ENCODE measurements at regions not wholly inside any gene's neighbourhood (a gene's known extent, or its start where the extent isn't known, plus 50 kb on each side); places are given as distances from the start of the nearest gene placed in this dataset.

DNA sequence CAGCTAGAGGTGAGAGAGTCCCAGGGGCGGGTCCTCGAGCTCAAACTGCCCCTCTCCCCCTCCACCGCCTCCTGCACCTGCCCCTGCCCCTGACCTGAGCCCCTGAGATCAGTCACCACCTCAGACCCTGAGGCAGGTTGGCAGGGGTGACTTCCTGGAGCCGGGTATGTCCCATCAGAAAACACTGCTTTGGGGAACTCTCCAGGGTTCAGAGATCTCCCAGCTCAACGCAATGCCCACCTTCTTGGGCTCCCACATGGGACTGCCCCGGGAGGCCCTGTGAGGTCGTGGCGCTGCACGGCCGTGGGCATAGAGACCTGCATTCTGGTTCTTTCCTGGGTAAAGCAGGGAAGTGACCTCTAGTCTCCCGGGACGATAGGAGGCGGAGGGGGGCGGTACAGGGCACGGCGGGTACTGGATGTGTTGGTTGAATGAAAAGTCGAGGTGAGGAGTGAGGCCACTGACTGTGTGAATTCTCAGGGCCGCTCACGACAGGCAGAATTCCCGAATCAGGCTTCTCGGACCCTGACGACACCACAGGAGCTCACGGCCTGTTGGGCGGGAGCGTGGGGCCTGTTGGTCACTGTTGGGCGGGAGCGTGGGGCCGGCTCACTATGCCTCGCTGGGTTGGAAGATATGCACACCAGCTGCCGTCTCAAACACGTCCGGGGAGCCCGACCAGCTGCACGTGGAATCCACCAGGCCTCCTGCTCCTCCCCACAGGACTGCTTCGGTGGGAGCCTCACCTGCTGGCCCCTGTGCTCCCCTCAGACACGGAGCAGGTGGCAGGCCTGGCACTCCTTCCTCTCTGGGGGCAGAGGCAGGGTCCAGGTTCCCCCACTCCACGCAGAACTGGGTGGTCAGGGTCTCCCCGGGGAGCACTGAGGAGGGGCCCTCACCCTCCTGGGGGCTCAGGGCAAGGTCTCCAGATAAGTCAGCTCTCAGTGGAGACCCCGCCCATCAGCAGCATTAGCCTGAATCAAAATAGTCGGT, 178.0 kb upstream of the PPP1R26 start:
- TF ChIP-seq, protein P1, sequence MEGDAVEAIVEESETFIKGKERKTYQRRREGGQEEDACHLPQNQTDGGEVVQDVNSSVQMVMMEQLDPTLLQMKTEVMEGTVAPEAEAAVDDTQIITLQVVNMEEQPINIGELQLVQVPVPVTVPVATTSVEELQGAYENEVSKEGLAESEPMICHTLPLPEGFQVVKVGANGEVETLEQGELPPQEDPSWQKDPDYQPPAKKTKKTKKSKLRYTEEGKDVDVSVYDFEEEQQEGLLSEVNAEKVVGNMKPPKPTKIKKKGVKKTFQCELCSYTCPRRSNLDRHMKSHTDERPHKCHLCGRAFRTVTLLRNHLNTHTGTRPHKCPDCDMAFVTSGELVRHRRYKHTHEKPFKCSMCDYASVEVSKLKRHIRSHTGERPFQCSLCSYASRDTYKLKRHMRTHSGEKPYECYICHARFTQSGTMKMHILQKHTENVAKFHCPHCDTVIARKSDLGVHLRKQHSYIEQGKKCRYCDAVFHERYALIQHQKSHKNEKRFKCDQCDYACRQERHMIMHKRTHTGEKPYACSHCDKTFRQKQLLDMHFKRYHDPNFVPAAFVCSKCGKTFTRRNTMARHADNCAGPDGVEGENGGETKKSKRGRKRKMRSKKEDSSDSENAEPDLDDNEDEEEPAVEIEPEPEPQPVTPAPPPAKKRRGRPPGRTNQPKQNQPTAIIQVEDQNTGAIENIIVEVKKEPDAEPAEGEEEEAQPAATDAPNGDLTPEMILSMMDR (IDR thresholded peaks at IDR 0.05; ENCODE audit: insufficient read depth, low read length, poor library complexity, severe bottlenecking) = no peak
- TF ChIP-seq EZH2phosphoT487 (conservative IDR thresholded peaks at IDR 0.05; ENCODE audit: low read length) = no peak
